Left colon (tissue), 2 donors: ENCODE measurements at regions not wholly inside any gene's neighbourhood (a gene's known extent, or its start where the extent isn't known, plus 50 kb on each side); places are given as distances from the start of the nearest gene placed in this dataset.
A peak's percentile ranks its signal among the peaks of the same experiment; 100 is the strongest.

Source experiments
- ATAC-seq: fragments of 200-7000 bp; cut with Tn5 transposase; one replicate; pipeline ENCODE4 v1.9.1; 2020; ENCODE audit warnings: mild to moderate bottlenecking, moderate library complexity
- DNase-seq, 2 donors: peaks; one replicate each; pipeline ENCODE4 v3.0.0-alpha.2; 2020
- intact Hi-C, 2 donors: fragments of 100-400 bp; cut with DNase I in 1 of 2; cut with micrococcal nuclease in 1 of 2; formaldehyde crosslinking; loops; one replicate each; pipeline versions ENCODE4 v1.11.2 to v1.14.0; 2022; cut with DNase I, micrococcal nuclease
- donor health status: DM: no; HTN: no; CAD: no.
- donor health status: DM: yes; HTN: yes; CAD: no.

- ATAC-seq (no peak), DNase-seq (no peak)
- intact Hi-C loops = no loop called here
Observed at GRCh38 chr19:27750391-27751043, 1462.4 kb downstream of the UQCRFS1 start.

GRCh38 chr19:27748551-27749152 is 1464.3 kb downstream of the UQCRFS1 start:
- DNase-seq (no peak), ATAC-seq (no peak)
- intact Hi-C loops = no loop called here

GRCh38 chr19:27746691-27747380 is 1466.1 kb downstream of the UQCRFS1 start:
- intact Hi-C loops = no loop called here
- DNase-seq (peak in 1 of 2 donors; percentile 6), ATAC-seq (no peak)

- DNase-seq (no peak), ATAC-seq (no peak)
- intact Hi-C loops = no loop called here
Observed at GRCh38 chr19:27745978-27746542, 1466.9 kb downstream of the UQCRFS1 start.

GRCh38 chr19:27744926-27745768 is 1467.8 kb downstream of the UQCRFS1 start:
- intact Hi-C loops = no loop called here
- DNase-seq = no peak
- ATAC-seq = no peak

- no peak for DNase-seq
- intact Hi-C loops = no loop called here
- ATAC-seq = no peak
Observed at GRCh38 chr19:27742041-27742440, 1470.9 kb downstream of the UQCRFS1 start.

GRCh38 chr19:27741236-27741635 is 1471.7 kb downstream of the UQCRFS1 start:
- intact Hi-C loops = no loop called here
- DNase-seq (no peak), ATAC-seq (no peak)

- DNase-seq = no peak
- ATAC-seq = no peak
- intact Hi-C loops = no loop called here
Observed at GRCh38 chr19:27740396-27740795, 1472.6 kb downstream of the UQCRFS1 start.

- no peak for DNase-seq
- no peak for ATAC-seq
- intact Hi-C loops = no loop called here
Observed at GRCh38 chr19:27738569-27739193, 1474.3 kb downstream of the UQCRFS1 start.

- DNase-seq = no peak
- intact Hi-C loops = no loop called here
- no peak for ATAC-seq
Observed at GRCh38 chr19:27736225-27736624, 1476.7 kb downstream of the UQCRFS1 start.

GRCh38 chr19:27735314-27735713 is 1477.6 kb downstream of the UQCRFS1 start:
- no peak for ATAC-seq

GRCh38 chr19:27734496-27735220 is 1478.3 kb downstream of the UQCRFS1 start:
- DNase-seq (no peak), ATAC-seq (no peak)
- intact Hi-C loops = no loop called here

More at GRCh38 chr19:27735314-27735713, 1477.6 kb downstream of the UQCRFS1 start:
- intact Hi-C loops = no loop called here
- DNase-seq = no peak

GRCh38 chr19:27733551-27734266 is 1479.2 kb downstream of the UQCRFS1 start:
- intact Hi-C loops = no loop called here
- DNase-seq = no peak
- ATAC-seq = no peak

- intact Hi-C loops = no loop called here
- DNase-seq (no peak), ATAC-seq (no peak)
Observed at GRCh38 chr19:27729332-27729731, 1483.6 kb downstream of the UQCRFS1 start.

- no peak for ATAC-seq
- no peak for DNase-seq
- intact Hi-C loops = no loop called here
Observed at GRCh38 chr19:27722625-27723024, 1490.3 kb downstream of the UQCRFS1 start.

GRCh38 chr19:27720155-27720554 is 1492.8 kb downstream of the UQCRFS1 start:
- no peak for ATAC-seq
- no peak for DNase-seq
- intact Hi-C loops = no loop called here

- DNase-seq (no peak), ATAC-seq (no peak)
- intact Hi-C loops = no loop called here
Observed at GRCh38 chr19:27719034-27719433, 1493.9 kb downstream of the UQCRFS1 start.
